HS-27A (cell line): ENCODE measurements at regions not wholly inside any gene's neighbourhood (a gene's known extent, or its start where the extent isn't known, plus 50 kb on each side); places are given as distances from the start of the nearest gene placed in this dataset.
"Not testable (repeated sequence)": the region's sequence is repeated elsewhere in the genome, so short reads cannot be mapped to it uniquely, and the experiment has no call there.

Experiments used
- DNase-seq: peaks from one replicate; pipeline ENCODE4 v3.0.0-alpha.2; 2012; ENCODE audit warnings: low read depth, missing footprints

DNA sequence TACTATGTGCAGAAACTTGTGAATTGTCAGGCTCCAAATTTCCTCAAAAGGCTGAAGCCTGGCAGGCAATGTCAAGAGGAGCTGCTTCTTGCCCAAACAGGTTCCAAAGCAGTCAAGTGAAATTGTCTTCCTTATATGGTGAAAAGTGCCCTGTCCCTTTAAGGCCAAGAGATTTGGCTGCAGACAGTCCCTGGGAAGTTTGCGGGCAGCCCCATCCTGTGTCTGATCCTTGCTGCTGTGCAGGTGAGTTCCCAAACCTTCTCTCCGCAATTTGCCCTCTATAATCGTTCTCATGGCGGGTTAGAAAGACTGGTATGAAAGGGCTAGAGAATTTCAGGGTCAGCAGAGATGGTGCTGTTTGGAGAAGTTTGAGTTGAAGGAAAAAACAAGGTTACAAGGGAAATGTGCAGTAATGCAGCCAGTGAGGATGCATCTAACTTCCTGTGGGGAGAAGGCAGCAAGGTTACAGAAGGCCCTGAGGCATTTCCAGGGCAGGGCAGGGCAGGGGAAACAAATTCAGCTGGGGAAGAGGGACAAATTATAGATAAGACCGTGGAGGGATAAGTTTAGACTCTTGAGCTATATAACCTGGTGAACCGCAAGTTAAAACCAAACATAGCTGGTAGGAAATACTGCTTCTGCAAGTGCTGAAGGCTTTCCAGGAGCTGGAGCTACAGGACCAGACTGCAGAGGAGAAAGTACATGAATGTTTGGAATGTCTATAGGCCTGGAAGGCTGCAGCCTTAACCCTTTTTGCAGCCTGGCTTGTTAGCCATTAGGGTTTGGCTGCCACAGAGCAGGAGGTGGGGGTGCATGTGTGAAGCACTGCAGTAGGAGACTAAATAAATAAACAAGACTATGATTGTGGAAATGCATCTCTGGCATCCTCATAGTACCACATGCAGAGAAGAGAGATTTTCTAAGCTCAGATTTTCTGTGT is 256.2 kb upstream of the IL12A start:
- DNase-seq, result peak; percentile 84

DNA sequence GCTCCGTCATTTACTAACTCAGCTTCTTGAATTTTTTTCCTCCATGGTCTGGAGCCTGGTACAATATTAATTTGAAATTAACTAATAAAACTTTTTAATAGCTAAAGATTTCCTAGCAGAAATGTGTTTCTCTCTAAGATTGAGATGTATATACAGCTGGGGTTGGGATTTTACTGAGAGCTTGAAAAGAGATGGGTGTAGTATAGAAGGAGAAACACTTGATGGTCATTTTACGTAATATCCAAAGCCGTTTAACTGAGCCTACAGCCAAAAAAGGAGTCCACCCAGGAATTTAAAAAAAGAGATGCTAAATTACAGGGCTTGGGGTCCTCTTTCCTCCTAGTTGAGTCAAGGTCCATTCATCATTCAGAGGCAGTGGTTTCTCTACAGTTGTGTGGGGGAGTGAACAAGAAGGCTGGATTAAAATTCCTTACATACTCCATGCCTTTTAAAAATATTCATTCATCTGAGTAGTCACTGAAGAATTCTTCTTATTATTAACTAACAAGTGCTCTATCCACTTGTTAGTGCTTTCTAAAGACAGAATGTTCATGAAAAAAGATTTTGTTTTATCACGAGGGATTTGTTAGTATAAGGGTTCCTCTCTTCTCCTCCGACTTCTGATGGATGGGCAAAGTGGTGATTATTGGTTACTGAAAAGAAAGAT is 255.3 kb upstream of the IL12A start:
- peak; percentile 89 for DNase-seq

DNA sequence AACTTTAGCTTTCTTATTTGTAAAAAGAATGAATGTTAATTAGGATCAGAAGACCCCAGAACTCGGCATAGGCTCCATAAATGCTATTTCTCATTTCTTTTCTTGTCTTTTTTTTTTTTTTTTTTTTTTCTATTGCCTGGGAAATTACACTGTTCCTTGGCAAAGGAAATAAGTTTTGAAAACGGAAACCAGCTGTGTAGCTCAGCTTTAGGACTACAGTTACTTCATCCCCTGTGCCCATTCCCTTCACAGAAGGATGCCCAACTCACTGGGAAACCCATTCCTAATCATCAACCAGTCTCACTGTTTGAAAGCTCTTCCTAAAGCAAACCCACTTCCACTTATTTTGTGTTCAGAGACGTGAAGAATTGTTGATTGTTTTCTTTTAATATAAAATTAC is 254.0 kb upstream of the IL12A start:
- DNase-seq, result no peak

DNA sequence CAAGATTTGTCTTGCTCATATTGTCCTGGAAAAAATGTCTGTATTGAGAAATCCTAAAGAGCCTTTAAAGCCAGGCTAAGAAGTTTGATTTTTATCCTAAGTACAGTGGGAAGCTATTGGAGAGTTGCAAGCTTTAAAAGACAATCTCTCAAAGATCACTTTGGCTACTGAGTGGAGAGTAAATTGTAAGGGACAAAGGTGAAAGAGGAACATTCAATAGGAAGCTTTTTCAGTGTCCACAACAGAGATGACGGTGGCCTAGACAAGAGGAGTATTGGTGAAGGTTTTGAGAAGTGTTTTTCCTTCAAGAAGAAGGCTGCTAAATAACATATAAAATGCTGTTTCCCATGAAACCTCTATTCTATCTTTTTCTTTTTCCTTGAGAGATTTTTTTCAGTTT is 249.5 kb upstream of the IL12A start:
- DNase-seq, result no peak

GRCh38 chr3:159739969-159740368 is 248.7 kb upstream of the IL12A start:
- no peak for DNase-seq

- no peak for DNase-seq
These were observed 247.4 kb upstream of the IL12A start for GRCh38 chr3:159741281-159741680.

DNA sequence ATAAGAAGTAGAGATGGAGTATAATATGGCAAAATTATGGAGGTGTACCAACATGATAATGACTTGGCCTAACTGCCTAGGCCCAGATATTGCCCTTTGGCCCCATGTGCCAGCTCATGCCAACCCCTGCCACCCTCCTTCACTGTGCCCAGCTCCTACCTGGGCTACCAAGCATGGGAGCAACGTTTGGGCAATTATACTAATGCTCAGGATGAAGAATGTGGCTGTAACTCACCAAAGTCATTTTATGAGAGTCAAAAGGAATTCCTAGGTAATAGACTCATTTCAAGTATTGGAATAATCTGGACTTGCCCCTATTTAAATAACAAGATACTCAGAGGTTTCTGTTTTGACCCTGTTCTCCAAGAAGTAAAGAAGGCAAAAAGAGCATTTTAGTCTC is 240.2 kb upstream of the IL12A start:
- no peak for DNase-seq

DNA sequence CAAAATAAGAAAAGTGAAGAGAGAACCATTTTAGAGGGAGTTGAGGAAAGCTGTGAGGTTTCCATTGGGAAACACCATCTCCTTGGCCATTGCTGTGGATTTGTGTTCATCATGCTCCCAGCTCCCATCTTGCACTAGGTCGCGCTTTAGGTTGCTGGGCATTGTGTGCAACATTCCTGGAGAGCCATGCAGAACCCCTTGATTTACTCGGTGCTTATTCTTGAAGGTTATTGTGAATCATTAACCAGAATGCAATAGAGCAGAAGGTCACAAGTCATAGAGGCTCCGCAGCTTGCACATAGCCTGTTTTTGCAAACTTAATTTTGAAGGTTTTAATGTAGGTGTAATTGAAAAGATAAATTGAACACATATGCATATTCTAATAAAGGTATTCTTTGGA is 239.2 kb upstream of the IL12A start:
- no peak for DNase-seq

DNA sequence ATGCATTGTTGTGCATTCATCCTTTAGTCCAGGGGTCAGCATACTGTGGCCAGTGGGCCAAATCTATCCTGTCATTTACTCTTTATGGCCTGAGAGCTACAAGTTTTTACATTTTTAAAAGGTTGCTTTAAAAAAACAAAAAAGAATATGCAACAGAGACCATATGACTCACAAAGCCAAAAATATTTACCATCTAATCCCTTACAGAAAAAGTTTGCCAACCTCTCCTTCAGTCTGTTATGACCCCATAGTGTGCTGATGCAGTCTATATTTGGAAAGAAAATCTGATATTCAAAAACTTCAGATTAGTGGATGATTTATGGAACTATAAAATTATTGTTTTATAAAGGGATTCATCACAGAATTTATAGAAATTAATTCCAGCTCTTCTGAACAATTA is 237.5 kb upstream of the IL12A start:
- no peak for DNase-seq

DNA sequence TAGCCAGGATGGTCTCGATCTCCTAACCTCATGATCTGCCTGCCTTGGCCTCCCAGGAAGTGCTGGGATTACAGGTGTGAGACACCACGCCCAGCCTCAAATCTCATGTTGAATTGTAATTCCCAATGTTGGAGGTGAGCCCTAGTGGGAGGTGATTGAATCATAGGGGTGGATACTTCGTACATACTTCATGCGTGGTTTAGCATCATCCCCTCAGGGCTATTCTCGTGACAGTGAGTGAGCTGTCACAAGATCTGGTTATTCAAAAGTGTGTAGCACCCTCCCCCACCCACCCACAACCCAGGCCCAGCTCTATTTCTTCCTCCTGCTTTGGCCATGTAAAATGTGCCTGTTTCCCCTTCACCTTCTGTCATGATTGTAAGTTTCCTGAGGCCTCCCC is 236.9 kb upstream of the IL12A start:
- no peak for DNase-seq

DNA sequence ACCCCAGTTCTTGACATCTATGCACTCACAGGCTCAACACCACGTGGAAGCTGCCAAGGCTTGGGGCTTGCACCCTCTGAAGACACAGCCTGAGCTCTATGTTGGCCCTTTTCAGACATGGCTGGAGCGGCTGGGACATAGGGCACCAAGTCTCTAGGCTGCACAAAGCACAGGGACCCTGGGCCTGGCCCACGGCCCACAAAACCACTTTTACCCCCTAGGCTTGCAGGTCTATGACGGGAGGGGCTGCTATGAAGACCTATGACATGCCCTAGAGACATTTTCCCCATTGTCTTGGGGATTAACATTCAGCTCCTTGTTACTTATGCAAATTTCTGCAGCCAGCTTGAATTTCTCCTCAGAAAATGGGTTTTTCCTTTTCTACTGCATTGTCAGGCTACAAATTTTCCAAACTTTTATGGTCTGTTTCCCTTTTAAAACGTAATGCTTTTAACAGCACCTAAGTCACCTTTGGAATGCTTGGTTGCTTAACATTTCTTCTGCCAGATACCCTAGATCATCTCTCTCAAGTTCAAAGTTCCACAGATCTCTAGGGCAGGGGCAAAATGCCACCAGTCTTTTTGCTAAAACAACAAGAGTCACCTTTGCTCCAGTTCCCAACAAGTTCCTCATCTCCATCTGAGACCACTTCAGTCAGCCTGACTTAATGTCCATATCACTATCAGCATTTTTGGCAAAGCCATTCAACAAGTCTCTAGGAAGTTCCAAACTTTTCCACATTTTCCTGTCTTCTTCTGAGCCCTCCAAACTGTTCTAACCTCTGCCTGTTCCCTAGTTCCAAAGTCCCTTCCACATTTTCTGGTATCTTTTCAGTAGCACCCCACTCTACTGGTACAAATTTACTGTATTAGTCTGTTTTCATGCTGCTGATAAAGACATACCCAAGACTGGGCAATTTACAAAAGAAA is 232.1 kb upstream of the IL12A start:
- not testable (repeated sequence) for DNase-seq

- DNase-seq, result no peak
These were observed 231.1 kb upstream of the IL12A start for GRCh38 chr3:159757341-159758060.

- no peak for DNase-seq
These were observed 228.6 kb upstream of the IL12A start for GRCh38 chr3:159760046-159760445.

- DNase-seq, result no peak
These were observed 227.3 kb upstream of the IL12A start for GRCh38 chr3:159761369-159761768.

DNA sequence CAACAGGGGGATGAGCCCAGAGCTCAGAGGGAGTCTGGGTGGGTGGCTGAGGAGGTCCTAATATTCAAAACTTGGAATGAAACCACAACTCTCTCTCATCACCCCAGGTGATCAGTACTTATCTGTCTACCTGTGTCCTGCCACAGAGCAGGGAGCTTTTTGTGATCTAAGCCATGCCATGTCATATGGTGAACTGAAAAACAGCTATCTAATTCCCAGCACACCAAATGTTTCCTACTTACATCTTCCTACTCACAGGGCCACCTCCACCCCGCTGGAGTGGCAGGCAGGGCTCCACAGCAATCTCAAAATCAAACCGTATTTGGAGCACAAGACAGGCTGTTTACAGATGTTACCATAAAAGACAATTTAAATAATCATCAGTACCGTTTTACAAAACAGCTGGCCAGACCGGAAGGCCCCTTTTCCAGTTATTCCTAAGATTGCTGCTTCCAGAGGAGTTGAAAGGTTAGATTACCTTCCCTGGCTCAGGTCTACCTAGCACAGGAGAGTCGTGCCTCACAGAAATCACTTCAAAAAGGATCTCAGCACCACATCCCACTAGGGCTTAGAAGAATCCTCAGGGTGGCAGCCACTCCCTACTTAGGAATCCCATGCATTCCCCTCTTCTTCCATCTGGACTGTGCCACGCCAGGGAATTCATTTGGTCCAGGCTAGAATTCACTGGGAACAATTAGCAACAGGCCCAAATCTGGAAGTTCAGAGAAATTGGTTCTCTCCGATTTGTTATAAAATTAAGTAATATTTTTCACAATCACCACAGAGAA is 226.6 kb upstream of the IL12A start:
- peak; percentile 62 for DNase-seq

DNA sequence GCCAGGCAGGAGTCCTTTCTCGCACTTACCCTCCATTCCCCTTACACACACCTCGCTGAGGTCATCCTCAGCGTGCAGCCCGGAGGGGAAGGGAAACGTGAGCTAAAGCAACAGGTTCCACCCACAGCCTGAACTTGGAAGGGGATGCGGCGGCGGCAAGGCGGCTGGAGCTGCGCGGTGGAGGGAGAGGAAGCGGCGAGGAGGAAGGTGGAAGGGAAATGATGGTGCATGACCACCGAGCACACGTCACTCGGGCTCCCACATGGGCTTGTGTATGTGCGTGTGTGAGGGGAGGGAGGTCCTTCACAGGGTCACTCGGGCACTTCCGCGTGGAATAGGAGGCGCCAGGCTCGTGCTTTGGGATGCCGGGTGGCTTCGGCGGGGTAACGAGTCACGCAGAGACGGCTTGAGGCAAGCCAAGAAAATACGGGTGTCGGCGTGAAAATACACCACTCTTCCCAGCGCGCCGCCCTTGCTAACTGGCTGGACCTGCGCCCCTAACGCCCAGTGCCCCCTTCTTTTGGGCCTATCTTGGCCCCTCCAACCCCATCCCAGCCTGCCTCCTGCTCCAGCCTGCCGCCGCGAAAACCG is 225.5 kb upstream of the IL12A start:
- no peak for DNase-seq

DNA sequence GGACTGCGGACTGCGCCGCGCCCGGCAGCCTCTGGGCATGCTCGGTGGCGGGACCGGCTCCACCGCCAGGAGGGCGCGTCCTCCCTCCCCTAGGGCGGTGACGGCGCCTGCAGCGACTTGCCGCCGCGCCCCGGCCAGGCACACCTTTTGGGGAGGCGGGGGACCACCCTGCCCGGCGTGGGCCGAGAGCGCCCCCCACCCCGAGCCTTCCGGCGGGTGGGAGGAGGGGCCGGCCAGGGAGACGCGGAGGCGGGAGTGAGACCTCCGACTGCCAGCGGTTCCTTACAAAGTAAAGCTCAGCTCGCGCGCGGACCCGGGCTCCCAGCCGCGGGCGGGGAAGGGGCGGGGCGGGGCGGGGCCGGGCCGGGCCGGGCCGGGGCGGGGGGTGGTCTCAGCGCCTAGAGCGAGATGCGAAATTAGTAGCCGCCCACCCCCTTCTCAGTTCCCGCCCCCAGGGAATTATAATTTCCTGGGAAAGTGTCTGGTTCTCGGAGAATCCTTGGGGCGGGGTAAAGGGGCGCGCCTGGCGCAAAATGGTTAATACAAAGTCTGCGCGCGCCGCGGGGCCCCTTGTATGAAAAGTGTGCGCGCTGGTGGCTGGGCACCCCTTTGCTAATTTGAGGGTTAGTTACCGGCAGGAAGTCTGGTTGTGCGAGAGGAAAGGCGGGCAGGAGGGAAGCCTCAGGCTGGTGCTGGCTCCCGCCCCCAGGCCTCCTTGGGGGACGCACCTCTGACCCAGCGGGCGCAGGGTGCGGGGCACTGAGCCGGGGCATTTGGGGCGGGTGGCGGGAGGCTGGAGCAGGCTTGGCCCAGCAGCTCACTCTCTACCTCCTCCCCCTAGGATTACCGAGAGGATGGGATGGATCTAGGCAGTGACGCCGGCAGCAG is 224.8 kb upstream of the IL12A start:
- peak; percentile 68 for DNase-seq

GRCh38 chr3:159764490-159765029 is 224.1 kb upstream of the IL12A start:
- DNase-seq, result no peak
